AG09309 (cell line): ENCODE measurements at regions not wholly inside any gene's neighbourhood (a gene's known extent, or its start where the extent isn't known, plus 50 kb on each side); places are given as distances from the start of the nearest gene placed in this dataset.

Experiments
- DNase-seq: peaks from one replicate; pipeline ENCODE4 v3.0.0-alpha.2; 2010; ENCODE audit warnings: low read depth
- H3K4me3 ChIP-seq: 2 replicates; pipeline ENCODE4 v1.5.1; 2011; ENCODE audit warnings: mild to moderate bottlenecking, low read depth, low read length, moderate library complexity; ENCODE audit not compliant: control insufficient read depth
- CTCF ChIP-seq: IDR thresholded peaks from 2 replicates; pipeline ENCODE4 v1.5.1; 2011; ENCODE audit warnings: mild to moderate bottlenecking, low read depth, low read length, inconsistent platforms; ENCODE audit not compliant: insufficient read depth, control insufficient read depth; ENCODE audit errors: missing control alignments

GRCh38 chr21:27511233-27511632, 544.3 kb upstream of the ADAMTS5 start:
- no peak overlapping the region for H3K4me3 ChIP-seq
- no peak for TF ChIP-seq CTCF
- no peak for DNase-seq

GRCh38 chr21:27507695-27508094, 540.8 kb upstream of the ADAMTS5 start:
- H3K4me3 ChIP-seq, result no peak overlapping the region
- DNase-seq, result no peak
- no peak for TF ChIP-seq CTCF

- no peak overlapping the region for H3K4me3 ChIP-seq
- peak; percentile 70 for DNase-seq
- no peak for TF ChIP-seq CTCF
Observed at GRCh38 chr21:27505516-27505915, 538.6 kb upstream of the ADAMTS5 start.

DNA sequence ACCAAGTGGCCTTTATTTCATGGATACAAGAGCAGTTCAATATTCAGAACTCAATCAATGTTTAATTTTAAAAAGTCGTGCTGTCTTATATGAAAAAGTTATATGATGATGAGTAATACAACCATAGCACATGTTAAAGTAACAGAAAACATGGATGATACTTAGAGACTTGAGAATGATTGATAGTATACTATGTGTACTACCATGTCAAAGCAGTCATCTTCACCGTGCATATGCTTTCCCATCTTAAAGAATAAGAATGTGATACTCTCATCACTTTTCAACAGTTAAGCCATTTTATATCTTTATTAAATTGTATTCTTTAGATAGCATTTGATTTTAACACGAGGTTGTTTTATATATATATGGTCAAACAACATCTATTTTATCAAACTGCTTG, 535.9 kb upstream of the ADAMTS5 start:
- no peak overlapping the region for H3K4me3 ChIP-seq
- DNase-seq, result no peak
- no peak for TF ChIP-seq CTCF

- H3K4me3 ChIP-seq, result no peak overlapping the region
- DNase-seq, result no peak
- no peak for TF ChIP-seq CTCF
Observed at GRCh38 chr21:27498025-27498424, 531.1 kb upstream of the ADAMTS5 start.

DNA sequence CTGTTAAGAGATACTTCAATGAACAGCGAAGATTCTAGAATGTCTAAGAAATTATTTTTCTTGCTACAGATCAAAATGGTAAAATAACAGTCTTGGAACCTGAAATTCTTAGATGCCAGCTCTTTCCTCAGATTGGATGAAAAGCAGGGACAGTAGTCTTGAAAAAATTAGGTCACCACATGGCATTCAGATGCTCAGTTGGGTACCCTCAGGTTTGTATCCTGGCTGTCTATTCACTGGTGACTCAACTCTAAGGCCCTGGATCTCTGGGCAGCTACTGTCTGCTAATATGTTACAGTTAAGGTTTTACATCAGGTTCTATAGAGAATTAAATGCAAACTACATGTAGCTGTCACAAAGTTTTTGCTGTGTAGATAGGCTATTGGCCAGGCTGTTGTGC, 528.9 kb upstream of the ADAMTS5 start:
- TF ChIP-seq CTCF, result no peak
- no peak for DNase-seq
- H3K4me3 ChIP-seq, result no peak overlapping the region

DNA sequence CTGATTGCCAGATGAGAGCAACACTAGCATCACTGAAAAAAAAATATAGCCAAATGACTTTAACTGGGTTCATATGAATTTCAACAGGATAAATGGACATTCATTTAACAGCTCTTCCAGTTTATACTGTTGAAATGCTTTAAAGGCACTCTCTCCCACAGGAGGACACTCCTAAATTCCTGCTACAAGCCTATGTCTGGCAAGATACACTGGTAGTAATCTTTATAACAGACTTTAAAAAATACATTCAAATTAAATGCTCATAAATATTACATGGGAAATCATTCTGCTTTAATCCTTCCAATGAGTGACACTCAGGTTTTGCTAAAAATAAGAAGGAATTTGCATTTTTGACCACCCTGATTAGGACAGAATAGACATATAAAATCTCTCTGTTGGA, 526.7 kb upstream of the ADAMTS5 start:
- no peak for TF ChIP-seq CTCF
- no peak for DNase-seq

More for the DNA sequence above, 526.7 kb upstream of the ADAMTS5 start:
- no peak overlapping the region for H3K4me3 ChIP-seq
